C4-2B (cell line): ENCODE measurements at regions not wholly inside any gene's neighbourhood (a gene's known extent, or its start where the extent isn't known, plus 50 kb on each side); places are given as distances from the start of the nearest gene placed in this dataset.
"Not testable (repeated sequence)": the region's sequence is repeated elsewhere in the genome, so short reads cannot be mapped to it uniquely, and the experiment has no call there.

ENCODE experiments used
- CTCF ChIP-seq: fragments of 450-650 bp; conservative IDR thresholded peaks from 2 replicates; pipeline ENCODE4 v1.5.1; 2017; ENCODE audit warnings: mild to moderate bottlenecking
- ZFX ChIP-seq: fragments of 450-650 bp; IDR thresholded peaks from 2 replicates; pipeline ENCODE4 v1.6.1; 2017

GRCh38 chr1:146400173-146401121 is 171.6 kb upstream of the NOTCH2NLA start:
- TF ChIP-seq CTCF, ZFX: not testable (repeated sequence)
